IMR-90 (cell line): ENCODE measurements at regions not wholly inside any gene's neighbourhood (a gene's known extent, or its start where the extent isn't known, plus 50 kb on each side); places are given as distances from the start of the nearest gene placed in this dataset.

ENCODE experiments used
- ATAC-seq: fragments of 200-7000 bp; cut with Tn5 transposase; 2 replicates; pipeline ENCODE4 v1.9.1; 2020; ENCODE audit warnings: low read depth, mild to moderate bottlenecking, moderate library complexity
- BruUV-seq: library from RNA; stranded (reverse); fragments of 400-500 nt; replicated peaks from 2 replicates; lab custom pipeline; 2021; lab: Mats Ljungman, UMichigan
- CTCF ChIA-PET: fragments of 300-600 bp; formaldehyde crosslinking; extraction: SDS; loops from one replicate; lab custom pipeline; 2021; ENCODE audit warnings: antibody characterized with exemption; lab: Yijun Ruan, JAX
- POLR2A ChIA-PET: fragments of 300-600 bp; sonication (Branson Sonifier 250); formaldehyde crosslinking; loops from one replicate; lab custom pipeline; 2022; ENCODE audit warnings: antibody characterized with exemption; ENCODE audit not compliant: unreplicated experiment; lab: Charles Lee
- DNase-seq: peaks from one replicate; pipeline ENCODE4 v3.0.0; 2013
- H2AFZ ChIP-seq: replicated peaks from 2 replicates; pipeline ENCODE3; 2013; ENCODE audit warnings: low read length, mild to moderate bottlenecking; ENCODE audit not compliant: poor library complexity
- H2AK5ac ChIP-seq: 2 replicates; pipeline ENCODE4 v1.6.1; 2013; ENCODE audit warnings: low read depth, low read length, inconsistent platforms
- H2AK9ac ChIP-seq: replicated peaks from 2 replicates; pipeline ENCODE3; 2013; ENCODE audit warnings: mild to moderate bottlenecking, low read depth, low read length, moderate library complexity; ENCODE audit not compliant: poor library complexity
- H2BK120ac ChIP-seq: 2 replicates; pipeline ENCODE4 v1.6.1; 2013; ENCODE audit warnings: low read depth, low read length, inconsistent platforms
- H2BK15ac ChIP-seq: 3 replicates; pipeline ENCODE4 v1.6.1; 2013; ENCODE audit warnings: low read depth, low read length, inconsistent platforms
- H2BK20ac ChIP-seq: 2 replicates; pipeline ENCODE4 v1.6.1; 2013; ENCODE audit warnings: low read depth, mild to moderate bottlenecking, inconsistent platforms, low read length, moderate library complexity
- H2BK5ac ChIP-seq: 2 replicates; pipeline ENCODE4 v1.6.1; 2013; ENCODE audit warnings: mild to moderate bottlenecking, low read depth, low read length, inconsistent platforms; ENCODE audit not compliant: poor library complexity, severe bottlenecking
- H3K14ac ChIP-seq: replicated peaks from 2 replicates; pipeline ENCODE4 v1.6.1; 2013; ENCODE audit warnings: low read depth, low read length, inconsistent platforms
- H3K18ac ChIP-seq: 2 replicates; pipeline ENCODE4 v1.6.1; 2013; ENCODE audit warnings: low read depth, low read length, control low read depth
- H3K23ac ChIP-seq: 2 replicates; pipeline ENCODE4 v1.6.1; 2013; ENCODE audit warnings: low read depth, low read length, inconsistent platforms
- H3K27ac ChIP-seq: 2 replicates; pipeline ENCODE4 v1.5.1; 2013; ENCODE audit warnings: mild to moderate bottlenecking, control low read depth, low read length; ENCODE audit not compliant: insufficient read depth
- H3K27me3 ChIP-seq: 2 replicates; pipeline ENCODE4 v1.6.1; 2013; ENCODE audit warnings: low read length; ENCODE audit not compliant: control insufficient read depth, insufficient read depth
- H3K36me3 ChIP-seq: 2 replicates; pipeline ENCODE4 v1.6.1; 2013; ENCODE audit warnings: low read length, mixed read lengths; ENCODE audit not compliant: control insufficient read depth, insufficient read depth
- H3K4ac ChIP-seq: 2 replicates; pipeline ENCODE4 v1.6.1; 2013; ENCODE audit warnings: low read depth, low read length, inconsistent platforms
- H3K4me1 ChIP-seq: 2 replicates; pipeline ENCODE4 v1.6.1; 2013; ENCODE audit warnings: low read length, mixed read lengths; ENCODE audit not compliant: control insufficient read depth, insufficient read depth
- H3K4me2 ChIP-seq: 2 replicates; pipeline ENCODE4 v1.6.1; 2013; ENCODE audit warnings: low read depth, mild to moderate bottlenecking, control low read depth, low read length, moderate library complexity
- H3K4me3 ChIP-seq: 2 replicates; pipeline ENCODE4 v1.5.1; 2013; ENCODE audit warnings: low read depth, mild to moderate bottlenecking, control low read depth, low read length, moderate library complexity; ENCODE audit not compliant: insufficient read depth
- H3K56ac ChIP-seq: 2 replicates; pipeline ENCODE4 v1.6.1; 2013; ENCODE audit warnings: low read length, inconsistent platforms; ENCODE audit not compliant: insufficient read depth; ENCODE audit errors: extremely low read depth
- H3K79me1 ChIP-seq, 2 experiments: 2 replicates each; pipeline ENCODE4 v1.6.1; 2013; ENCODE audit warnings: low read length in 2 of 2, inconsistent platforms in 1 of 2, low read depth in 1 of 2
- H3K9ac ChIP-seq: 2 replicates; pipeline ENCODE4 v1.6.1; 2013; ENCODE audit warnings: low read depth, low read length, control low read depth
- H3K9me1 ChIP-seq: 2 replicates; pipeline ENCODE4 v1.6.1; 2013; ENCODE audit warnings: low read length, inconsistent platforms; ENCODE audit not compliant: insufficient read depth
- H3K9me3 ChIP-seq: 2 replicates; pipeline ENCODE4 v1.6.1; 2013; ENCODE audit warnings: low read length; ENCODE audit not compliant: control insufficient read depth, insufficient read depth
- H4K20me1 ChIP-seq: 2 replicates; pipeline ENCODE4 v1.6.1; 2013; ENCODE audit warnings: low read length, inconsistent platforms; ENCODE audit not compliant: insufficient read depth
- H4K5ac ChIP-seq: 2 replicates; pipeline ENCODE4 v1.6.1; 2013; ENCODE audit warnings: mild to moderate bottlenecking, low read depth, low read length, control low read depth
- H4K8ac ChIP-seq, 2 experiments: 2 replicates each; pipeline ENCODE4 v1.6.1; 2013; ENCODE audit warnings: low read depth in 2 of 2, low read length in 2 of 2, control low read depth in 1 of 2, inconsistent platforms in 1 of 2
- H4K91ac ChIP-seq: 2 replicates; pipeline ENCODE4 v1.6.1; 2013; ENCODE audit warnings: low read depth, low read length, inconsistent platforms; ENCODE audit not compliant: insufficient read depth
- BHLHE40 ChIP-seq: fragments of 150-350 bp; IDR thresholded peaks from 2 replicates; pipeline ENCODE4 v1.6.1; 2016; ENCODE audit warnings: mild to moderate bottlenecking, low read depth, low read length
- MAZ ChIP-seq: IDR thresholded peaks from 2 replicates; pipeline ENCODE4 v1.6.1; 2012; ENCODE audit warnings: low read depth, mild to moderate bottlenecking, low read length, improper control_type of control experiment, moderate library complexity, borderline replicate concordance
- RCOR1 ChIP-seq: IDR thresholded peaks from 2 replicates; pipeline ENCODE4 v1.6.1; 2012; ENCODE audit warnings: mild to moderate bottlenecking, low read length, improper control_type of control experiment; ENCODE audit not compliant: insufficient replicate concordance
- RFX5 ChIP-seq: IDR thresholded peaks from 2 replicates; pipeline ENCODE4 v1.8.0; 2012; ENCODE audit warnings: low read depth, mild to moderate bottlenecking, low read length, moderate library complexity
- SMC3 ChIP-seq: fragments of 150-350 bp; IDR thresholded peaks from 2 replicates; pipeline ENCODE4 v1.6.1; 2016; ENCODE audit warnings: low read depth, mild to moderate bottlenecking, antibody characterized with exemption, low read length, moderate library complexity
- WGBS, 2 experiments: methylation state at CpG; one replicate each; pipeline versions ENCODE4 v1.1.5 to v1.1.7; 2013; ENCODE audit warnings: missing lambda C conversion rate in 2 of 2; ENCODE audit not compliant: insufficient read length in 1 of 2; ENCODE audit errors: extremely low coverage in 2 of 2; 5-methylcytosine and 5-hydroxymethylcytosine counted together
- dilution Hi-C: fragments of 300-500 bp; cut with HindIII; formaldehyde crosslinking; loops from one replicate; pipeline ENCODE4 v1.14.3; 2018; ENCODE audit warnings: low sequenced_read_pairs; ENCODE audit not compliant: unreplicated experiment
- in situ Hi-C: fragments of 300-500 bp; cut with MboI; formaldehyde crosslinking; loops from 3 replicates; pipeline ENCODE4 v1.14.3; 2019; ENCODE audit warnings: low sequenced_read_pairs, inconsistent platforms, mixed read lengths
- intact Hi-C: fragments of 100-400 bp; cut with micrococcal nuclease; formaldehyde crosslinking; loops from 2 replicates; pipeline ENCODE4 v1.10.0; 2022
- TF ChIP-seq, protein P1 (sequence below): conservative IDR thresholded peaks from 2 replicates; pipeline ENCODE4 v1.5.1; 2012; ENCODE audit warnings: mild to moderate bottlenecking, low read depth, low read length, improper control_type of control experiment

DNA sequence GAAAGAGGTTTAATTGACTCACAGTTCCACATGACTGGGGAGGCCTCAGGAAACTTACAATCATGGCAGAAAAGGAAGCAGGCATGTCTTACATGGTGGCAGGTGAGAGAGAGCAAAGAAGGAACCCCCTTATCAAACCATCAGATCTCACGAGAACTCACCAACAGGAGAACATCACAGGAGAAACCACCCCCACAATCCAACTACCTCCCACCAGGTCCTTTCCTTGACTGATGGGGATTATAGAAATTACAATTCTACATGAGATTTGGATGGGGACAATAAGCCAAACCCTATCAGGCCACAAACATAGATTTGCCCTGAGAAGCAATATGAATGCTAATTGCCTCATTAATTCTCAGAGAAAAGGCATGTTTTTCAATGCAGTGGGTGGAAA lies 138.2 kb upstream of the RAPGEF2 start:
- DNase-seq (no peak), ATAC-seq (no peak)
- no peak overlapping the region for H2AK9ac ChIP-seq
- H3K14ac ChIP-seq: no peak overlapping the region
- no peak overlapping the region for H3K56ac ChIP-seq
- no peaks in the 10 kb centered on the region for H3K9me1 ChIP-seq
- H2BK20ac ChIP-seq: no peak overlapping the region
- ChIA-PET CTCF (interaction anchor here (0.6 kb wide), 1 partner anchor 81 kb away, joined by 4 read pairs; no protein-coding TSS in a partner anchor), POLR2A (interaction anchor here (0.6 kb wide), 1 partner anchor 181 kb away, joined by 4 read pairs; no protein-coding TSS in a partner anchor)
- TF ChIP-seq MAZ (no peak), BHLHE40 (no peak), RFX5 (no peak), RCOR1 (no peak), SMC3 (no peak)
- TF ChIP-seq, protein P1, sequence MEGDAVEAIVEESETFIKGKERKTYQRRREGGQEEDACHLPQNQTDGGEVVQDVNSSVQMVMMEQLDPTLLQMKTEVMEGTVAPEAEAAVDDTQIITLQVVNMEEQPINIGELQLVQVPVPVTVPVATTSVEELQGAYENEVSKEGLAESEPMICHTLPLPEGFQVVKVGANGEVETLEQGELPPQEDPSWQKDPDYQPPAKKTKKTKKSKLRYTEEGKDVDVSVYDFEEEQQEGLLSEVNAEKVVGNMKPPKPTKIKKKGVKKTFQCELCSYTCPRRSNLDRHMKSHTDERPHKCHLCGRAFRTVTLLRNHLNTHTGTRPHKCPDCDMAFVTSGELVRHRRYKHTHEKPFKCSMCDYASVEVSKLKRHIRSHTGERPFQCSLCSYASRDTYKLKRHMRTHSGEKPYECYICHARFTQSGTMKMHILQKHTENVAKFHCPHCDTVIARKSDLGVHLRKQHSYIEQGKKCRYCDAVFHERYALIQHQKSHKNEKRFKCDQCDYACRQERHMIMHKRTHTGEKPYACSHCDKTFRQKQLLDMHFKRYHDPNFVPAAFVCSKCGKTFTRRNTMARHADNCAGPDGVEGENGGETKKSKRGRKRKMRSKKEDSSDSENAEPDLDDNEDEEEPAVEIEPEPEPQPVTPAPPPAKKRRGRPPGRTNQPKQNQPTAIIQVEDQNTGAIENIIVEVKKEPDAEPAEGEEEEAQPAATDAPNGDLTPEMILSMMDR: no peak
- no CpG with 5 or more reads among the region's 1 CpG for WGBS, 2 experiments
- in situ Hi-C loops (no loop called here), intact Hi-C loops (no loop called here), dilution Hi-C loops (no loop called here)
- H3K4ac ChIP-seq: no peak overlapping the region
- H4K8ac ChIP-seq: no peak overlapping the region
- no peak overlapping the region for H4K91ac ChIP-seq
- no peak overlapping the region for H3K18ac ChIP-seq
- H2BK15ac ChIP-seq: no peak overlapping the region
- H3K27me3 ChIP-seq: 0 out of 2 replicates have a peak, but pooled peaks cover 2% of the 10 kb centered on the region
- H3K9ac ChIP-seq: no peak overlapping the region
- no TSS peak for BruUV-seq
- H4K5ac ChIP-seq: no peak overlapping the region
- H3K4me1 ChIP-seq: 0 out of 2 replicates have a peak, but pooled peaks cover 2% of the 10 kb centered on the region
- no peak overlapping the region for H3K23ac ChIP-seq
- no peak overlapping the region for H2BK5ac ChIP-seq
- H3K4me3 ChIP-seq: no peak overlapping the region
- no peak overlapping the region for H3K4me2 ChIP-seq
- no peak overlapping the region for H3K27ac ChIP-seq
- no peak overlapping the region for H2BK120ac ChIP-seq
- H3K9me3 ChIP-seq: no peaks in the 10 kb centered on the region
- H2AK5ac ChIP-seq: no peak overlapping the region
- no peaks in the 10 kb centered on the region for H3K79me1 ChIP-seq
- no peak overlapping the region for H2AFZ ChIP-seq
- no peaks in the 10 kb centered on the region for H4K20me1 ChIP-seq
- no peaks in the 10 kb centered on the region for H3K36me3 ChIP-seq
